ENCODE measurements at regions not wholly inside any gene's neighbourhood (a gene's known extent, or its start where the extent isn't known, plus 50 kb on each side); places are given as distances from the start of the nearest gene placed in this dataset.
"Not testable (repeated sequence)": the region's sequence is repeated elsewhere in the genome, so short reads cannot be mapped to it uniquely, and the experiment has no call there.

GRCh38 chr4:102397056-102397455 is 51.8 kb upstream of the SLC39A8 start:
- H3K27ac ChIP-seq: not testable (repeated sequence)

GRCh38 chr4:102399021-102399420 is 53.7 kb upstream of the SLC39A8 start:
- TF ChIP-seq ZFX (IDR thresholded peaks at IDR 0.05; ENCODE audit: borderline replicate concordance): no peak
- TF ChIP-seq CTCF (IDR thresholded peaks at IDR 0.05): no peak
- no peak overlapping the region for H3K27ac ChIP-seq

GRCh38 chr4:102400898-102401297 is 55.6 kb upstream of the SLC39A8 start:
- TF ChIP-seq ZFX (IDR thresholded peaks at IDR 0.05; ENCODE audit: borderline replicate concordance) (no peak), CTCF (IDR thresholded peaks at IDR 0.05) (no peak)
- H3K27ac ChIP-seq: no peak overlapping the region

GRCh38 chr4:102402223-102402622 is 56.9 kb upstream of the SLC39A8 start:
- H3K27ac ChIP-seq: no peak overlapping the region

GRCh38 chr4:102403116-102403515 is 57.8 kb upstream of the SLC39A8 start:
- no peak for TF ChIP-seq ZFX (IDR thresholded peaks at IDR 0.05; ENCODE audit: borderline replicate concordance)
- no peak for TF ChIP-seq CTCF (IDR thresholded peaks at IDR 0.05)

More at GRCh38 chr4:102402223-102402622, 56.9 kb upstream of the SLC39A8 start:
- TF ChIP-seq ZFX (IDR thresholded peaks at IDR 0.05; ENCODE audit: borderline replicate concordance) (no peak), CTCF (IDR thresholded peaks at IDR 0.05) (no peak)

GRCh38 chr4:102404431-102404969 is 59.2 kb upstream of the SLC39A8 start:
- H3K27ac ChIP-seq: no peak overlapping the region
- no peak for TF ChIP-seq ZFX (IDR thresholded peaks at IDR 0.05; ENCODE audit: borderline replicate concordance)
- no peak for TF ChIP-seq CTCF (IDR thresholded peaks at IDR 0.05)

More at GRCh38 chr4:102403116-102403515, 57.8 kb upstream of the SLC39A8 start:
- no peak overlapping the region for H3K27ac ChIP-seq

GRCh38 chr4:102405821-102406401 is 60.6 kb upstream of the SLC39A8 start:
- no peak for TF ChIP-seq ZFX (IDR thresholded peaks at IDR 0.05; ENCODE audit: borderline replicate concordance)
- no peak for TF ChIP-seq CTCF (IDR thresholded peaks at IDR 0.05)
- H3K27ac ChIP-seq: no peak overlapping the region

GRCh38 chr4:102410884-102411283 is 65.6 kb upstream of the SLC39A8 start:
- H3K27ac ChIP-seq: not testable (repeated sequence)
